HEK293 (cell line): ENCODE measurements at regions not wholly inside any gene's neighbourhood (a gene's known extent, or its start where the extent isn't known, plus 50 kb on each side); places are given as distances from the start of the nearest gene placed in this dataset.

Source experiments
- CTCF ChIA-PET: fragments of 350-600 bp; formaldehyde crosslinking; extraction: SDS; loops from one replicate; lab custom pipeline; 2021; ENCODE audit warnings: antibody characterized with exemption; lab: Yijun Ruan, JAX
- POLR2A ChIA-PET: fragments of 300-600 bp; formaldehyde crosslinking; extraction: SDS; loops from one replicate; lab custom pipeline; 2020; ENCODE audit warnings: antibody characterized with exemption, inconsistent platforms; lab: Yijun Ruan, JAX
- H3K27ac ChIP-seq: fragments of 200-500 bp; sonication (Bioruptor generic); 2 replicates; pipeline ENCODE4 v1.5.1; 2014; ENCODE audit warnings: low read depth, low read length, control low read depth, inconsistent platforms; ENCODE audit errors: extremely low read depth
- H3K36me3 ChIP-seq, 2 experiments: fragments of 200-500 bp in 1 of 2; sonication (Bioruptor generic) in 1 of 2; 1 replicate in 1 of 2; 2 replicates in 1 of 2; pipeline ENCODE4 v1.5.1; 2014 to 2017; ENCODE audit warnings: inconsistent platforms in 2 of 2, low read length in 2 of 2; ENCODE audit not compliant: control insufficient read depth in 2 of 2, insufficient read depth in 1 of 2
- H3K4me1 ChIP-seq: fragments of 200-500 bp; sonication (Bioruptor generic); 2 replicates; pipeline ENCODE4 v1.5.1; 2014; ENCODE audit warnings: mild to moderate bottlenecking, low read length, inconsistent platforms; ENCODE audit not compliant: control insufficient read depth, insufficient read depth
- H3K4me3 ChIP-seq: 2 replicates; pipeline ENCODE4 v1.5.1; 2011; ENCODE audit warnings: low read depth, mild to moderate bottlenecking, control low read depth, low read length, moderate library complexity
- H3K9me3 ChIP-seq: fragments of 200-500 bp; sonication (Bioruptor generic); 2 replicates; pipeline ENCODE4 v1.5.1; 2014; ENCODE audit warnings: low read depth, low read length, inconsistent platforms; ENCODE audit not compliant: control insufficient read depth, insufficient read depth
- KLF1 ChIP-seq: fragments of 450-650 bp; formaldehyde crosslinking; IDR thresholded peaks from 2 replicates; pipeline ENCODE4 v1.5.1; 2016; ENCODE audit warnings: missing biosample characterization, missing genetic modification characterization
- PBX3 ChIP-seq: sonication (generic); formaldehyde crosslinking; IDR thresholded peaks from 2 replicates; pipeline ENCODE4 v1.8.1; 2022; ENCODE audit warnings: mild to moderate bottlenecking, moderate library complexity, missing genetic modification reagents
- RBAK ChIP-seq: fragments of 450-650 bp; formaldehyde crosslinking; IDR thresholded peaks from 2 replicates; pipeline ENCODE4 v1.5.1; 2016; ENCODE audit warnings: missing biosample characterization, missing genetic modification characterization
- SP3 ChIP-seq: fragments of 450-650 bp; formaldehyde crosslinking; IDR thresholded peaks from 2 replicates; pipeline ENCODE4 v1.5.1; 2016; ENCODE audit warnings: missing biosample characterization, missing genetic modification characterization
- SP7 ChIP-seq: fragments of 450-650 bp; formaldehyde crosslinking; IDR thresholded peaks from 2 replicates; pipeline ENCODE4 v1.5.1; 2016; ENCODE audit warnings: missing biosample characterization, missing genetic modification characterization
- YY2 ChIP-seq: fragments of 450-650 bp; formaldehyde crosslinking; IDR thresholded peaks from 2 replicates; pipeline ENCODE4 v1.5.1; 2016; ENCODE audit warnings: missing biosample characterization, missing genetic modification characterization
- ZBTB7A ChIP-seq: fragments of 450-650 bp; formaldehyde crosslinking; IDR thresholded peaks from 2 replicates; pipeline ENCODE4 v1.5.1; 2016; ENCODE audit warnings: low read depth, missing biosample characterization, missing genetic modification characterization
- ZFHX2 ChIP-seq: fragments of 450-650 bp; formaldehyde crosslinking; conservative IDR thresholded peaks from 2 replicates; pipeline ENCODE4 v1.5.1; 2016; ENCODE audit warnings: missing biosample characterization, missing genetic modification characterization
- ZFP41 ChIP-seq: fragments of 450-650 bp; formaldehyde crosslinking; IDR thresholded peaks from 2 replicates; pipeline ENCODE4 v1.5.1; 2016; ENCODE audit warnings: missing biosample characterization, missing genetic modification characterization, borderline replicate concordance
- ZNF121 ChIP-seq: fragments of 450-650 bp; formaldehyde crosslinking; IDR thresholded peaks from 2 replicates; pipeline ENCODE4 v1.5.1; 2016; ENCODE audit warnings: missing biosample characterization, missing genetic modification characterization
- ZNF174 ChIP-seq: fragments of 450-650 bp; formaldehyde crosslinking; IDR thresholded peaks from 2 replicates; pipeline ENCODE4 v1.5.0; 2017; ENCODE audit warnings: missing biosample characterization, mild to moderate bottlenecking, missing genetic modification characterization
- ZNF26 ChIP-seq: fragments of 450-650 bp; formaldehyde crosslinking; IDR thresholded peaks from 2 replicates; pipeline ENCODE4 v1.5.1; 2016; ENCODE audit warnings: missing biosample characterization, missing genetic modification characterization
- ZNF366 ChIP-seq: fragments of 450-650 bp; formaldehyde crosslinking; conservative IDR thresholded peaks from 2 replicates; pipeline ENCODE4 v1.5.1; 2016; ENCODE audit warnings: missing biosample characterization, missing genetic modification characterization
- ZNF398 ChIP-seq: fragments of 450-650 bp; formaldehyde crosslinking; IDR thresholded peaks from 2 replicates; pipeline ENCODE4 v1.5.1; 2017; ENCODE audit warnings: missing biosample characterization, missing genetic modification characterization
- ZNF426 ChIP-seq: fragments of 450-650 bp; formaldehyde crosslinking; IDR thresholded peaks from 2 replicates; pipeline ENCODE4 v1.5.1; 2017; ENCODE audit warnings: missing biosample characterization, missing genetic modification characterization, mild to moderate bottlenecking, inconsistent platforms, moderate library complexity
- ZNF48 ChIP-seq: fragments of 450-650 bp; formaldehyde crosslinking; IDR thresholded peaks from 2 replicates; pipeline ENCODE4 v1.5.1; 2016; ENCODE audit warnings: missing biosample characterization, missing genetic modification characterization
- ZNF488 ChIP-seq: fragments of 450-650 bp; formaldehyde crosslinking; IDR thresholded peaks from 2 replicates; pipeline ENCODE4 v1.5.1; 2016; ENCODE audit warnings: missing biosample characterization, missing genetic modification characterization
- ZNF510 ChIP-seq: fragments of 450-650 bp; formaldehyde crosslinking; IDR thresholded peaks from 2 replicates; pipeline ENCODE4 v1.5.1; 2018; ENCODE audit warnings: mild to moderate bottlenecking, missing genetic modification characterization, missing biosample characterization; ENCODE audit not compliant: insufficient replicate concordance
- ZNF544 ChIP-seq: fragments of 450-650 bp; formaldehyde crosslinking; IDR thresholded peaks from 2 replicates; pipeline ENCODE4 v1.5.0; 2017; ENCODE audit warnings: missing biosample characterization, missing genetic modification characterization
- ZNF558 ChIP-seq: fragments of 450-650 bp; formaldehyde crosslinking; IDR thresholded peaks from 2 replicates; pipeline ENCODE4 v1.5.1; 2016; ENCODE audit warnings: missing biosample characterization, missing genetic modification characterization
- ZNF585B ChIP-seq: fragments of 450-650 bp; formaldehyde crosslinking; IDR thresholded peaks from 2 replicates; pipeline ENCODE4 v1.5.1; 2016; ENCODE audit warnings: missing biosample characterization, missing genetic modification characterization
- ZNF707 ChIP-seq: fragments of 450-650 bp; formaldehyde crosslinking; IDR thresholded peaks from 2 replicates; pipeline ENCODE4 v1.5.1; 2016; ENCODE audit warnings: missing biosample characterization, missing genetic modification characterization
- ZNF776 ChIP-seq: fragments of 450-650 bp; formaldehyde crosslinking; IDR thresholded peaks from 2 replicates; pipeline ENCODE4 v1.5.0; 2017; ENCODE audit warnings: missing biosample characterization, missing genetic modification characterization, borderline replicate concordance

GRCh38 chr17:79258041-79258440, 183.4 kb downstream of the ENGASE start:
- CTCF ChIA-PET = interaction anchor here (1.0 kb wide), 1 partner anchor 170 kb away, joined by 3 read pairs; no protein-coding TSS in a partner anchor

GRCh38 chr17:79255926-79256585, 181.4 kb downstream of the ENGASE start:
- POLR2A ChIA-PET = no interaction called here
- Histone ChIP-seq H3K9me3 (no peaks in the 10 kb centered on the region), H3K4me1 (0 out of 2 replicates have a peak, but pooled peaks cover 2% of the 10 kb centered on the region), H3K4me3 (no peak overlapping the region)
- CTCF ChIA-PET = no interaction called here
- TF ChIP-seq ZNF398 (tag by site-specific recombination) = no peak
- no peak for TF ChIP-seq ZNF488 (tag by site-specific recombination)
- no peak for TF ChIP-seq ZBTB7A
- TF ChIP-seq YY2 (tag by site-specific recombination) = no peak
- no peak for TF ChIP-seq ZNF707 (tag by site-specific recombination)
- TF ChIP-seq ZNF26 (tag by site-specific recombination) = no peak
- TF ChIP-seq, all 188 proteins: peak for 0
- Histone ChIP-seq H3K27ac (no peak overlapping the region), H3K36me3 (no peaks in the 10 kb centered on the region)

More at GRCh38 chr17:79258041-79258440, 183.4 kb downstream of the ENGASE start:
- no peaks in the 10 kb centered on the region for H3K36me3 ChIP-seq
- H3K9me3 ChIP-seq = no peaks in the 10 kb centered on the region
- H3K27ac ChIP-seq = no peak overlapping the region
- TF ChIP-seq PBX3 (CRISPR knock-in tag) = no peak
- no peak for TF ChIP-seq ZNF585B
- TF ChIP-seq ZNF366 (tag by site-specific recombination) = no peak
- no peak for TF ChIP-seq ZNF776
- no peak for TF ChIP-seq ZNF558 (tag by site-specific recombination)
- TF ChIP-seq ZFHX2 (tag by site-specific recombination) = no peak
- TF ChIP-seq ZNF544 (tag by site-specific recombination) = no peak
- no peak for TF ChIP-seq ZNF121
- TF ChIP-seq ZFP41 (tag by site-specific recombination) = no peak
- TF ChIP-seq ZNF48 (tag by site-specific recombination) = no peak
- TF ChIP-seq ZNF174 (tag by site-specific recombination) = no peak
- no peak for TF ChIP-seq ZNF426 (tag by site-specific recombination)
- no peak for TF ChIP-seq RBAK
- TF ChIP-seq SP7 (tag by site-specific recombination) = no peak
- no peak for TF ChIP-seq KLF1
- TF ChIP-seq SP3 (tag by site-specific recombination) = no peak
- TF ChIP-seq ZNF510 (tag by site-specific recombination) = no peak
- H3K4me1 ChIP-seq = 0 out of 2 replicates have a peak, but pooled peaks cover 2% of the 10 kb centered on the region
- POLR2A ChIA-PET = no interaction called here
- H3K4me3 ChIP-seq = no peak overlapping the region
